Tibial nerve (tissue), 4 donors: ENCODE measurements at regions not wholly inside any gene's neighbourhood (a gene's known extent, or its start where the extent isn't known, plus 50 kb on each side); places are given as distances from the start of the nearest gene placed in this dataset.
A peak's percentile ranks its signal among the peaks of the same experiment; 100 is the strongest.

ENCODE experiments used
- DNase-seq, 2 donors: peaks; one replicate each; pipeline ENCODE4 v3.0.0-alpha.2; 2019; ENCODE audit warnings: low spot score in 2 of 2
- H3K27ac ChIP-seq, 4 donors: fragments of 200-600 bp; sonication (generic) in 3 of 4; one replicate each; pipeline ENCODE4 v1.5.1; 2017 to 2019; ENCODE audit warnings: mild to moderate bottlenecking in 1 of 4
- H3K27me3 ChIP-seq, 2 donors: fragments of 200-600 bp; sonication (generic) in 1 of 2; one replicate each; pipeline versions ENCODE4 v1.5.1 to v1.6.0; 2017 to 2019
- H3K36me3 ChIP-seq, 3 donors: fragments of 200-600 bp; sonication (generic); one replicate each; pipeline ENCODE4 v1.5.1; 2018 to 2019
- H3K4me1 ChIP-seq, 4 donors: fragments of 200-600 bp; sonication (generic) in 3 of 4; one replicate each; pipeline ENCODE4 v1.5.1; 2017 to 2019
- H3K4me3 ChIP-seq, 4 donors: fragments of 200-600 bp; sonication (generic) in 3 of 4; one replicate each; pipeline ENCODE4 v1.5.1; 2017 to 2019; ENCODE audit warnings: mild to moderate bottlenecking in 1 of 4, moderate library complexity in 1 of 4
- H3K9me3 ChIP-seq, 4 donors: fragments of 200-600 bp; sonication (generic) in 3 of 4; one replicate each; pipeline ENCODE4 v1.5.1; 2017 to 2019
- EP300 ChIP-seq, 2 donors: sonication (generic); formaldehyde crosslinking; IDR thresholded peaks; one replicate each; pipeline ENCODE4 v1.6.1; 2017; ENCODE audit warnings: antibody characterized with exemption in 2 of 2, mild to moderate bottlenecking in 1 of 2
- POLR2A ChIP-seq, 2 donors: fragments of 450-650 bp; IDR thresholded peaks; one replicate each; pipeline ENCODE4 v1.6.1; 2017; ENCODE audit warnings: antibody characterized with exemption in 2 of 2, mild to moderate bottlenecking in 2 of 2, moderate library complexity in 2 of 2
- WGBS, 2 donors: methylation state at CpG; one replicate each; pipeline ENCODE4 v1.1.5; 2018; 5-methylcytosine and 5-hydroxymethylcytosine counted together
- TF ChIP-seq, protein P1 (sequence below), 5 experiments: fragments of 200-600 bp in 3 of 5; fragments of 450-650 bp in 2 of 5; sonication (generic) in 3 of 5; IDR thresholded peaks; one replicate each; pipeline ENCODE4 v1.5.1; 2016 to 2019; ENCODE audit warnings: antibody characterized with exemption in 5 of 5, mild to moderate bottlenecking in 3 of 5, moderate library complexity in 2 of 5

- Histone ChIP-seq H3K27me3 (no peaks in the 10 kb centered on the region), H3K9me3 (no peaks in the 10 kb centered on the region), H3K4me3 (no peak overlapping the region), H3K36me3 (peaks cover 0 to 4% (median 0%) of the 10 kb centered on the region in 3 donors), H3K27ac (no peak overlapping the region), H3K4me1 (no peaks in the 10 kb centered on the region)
- no peak for DNase-seq
- TF ChIP-seq, protein P1, sequence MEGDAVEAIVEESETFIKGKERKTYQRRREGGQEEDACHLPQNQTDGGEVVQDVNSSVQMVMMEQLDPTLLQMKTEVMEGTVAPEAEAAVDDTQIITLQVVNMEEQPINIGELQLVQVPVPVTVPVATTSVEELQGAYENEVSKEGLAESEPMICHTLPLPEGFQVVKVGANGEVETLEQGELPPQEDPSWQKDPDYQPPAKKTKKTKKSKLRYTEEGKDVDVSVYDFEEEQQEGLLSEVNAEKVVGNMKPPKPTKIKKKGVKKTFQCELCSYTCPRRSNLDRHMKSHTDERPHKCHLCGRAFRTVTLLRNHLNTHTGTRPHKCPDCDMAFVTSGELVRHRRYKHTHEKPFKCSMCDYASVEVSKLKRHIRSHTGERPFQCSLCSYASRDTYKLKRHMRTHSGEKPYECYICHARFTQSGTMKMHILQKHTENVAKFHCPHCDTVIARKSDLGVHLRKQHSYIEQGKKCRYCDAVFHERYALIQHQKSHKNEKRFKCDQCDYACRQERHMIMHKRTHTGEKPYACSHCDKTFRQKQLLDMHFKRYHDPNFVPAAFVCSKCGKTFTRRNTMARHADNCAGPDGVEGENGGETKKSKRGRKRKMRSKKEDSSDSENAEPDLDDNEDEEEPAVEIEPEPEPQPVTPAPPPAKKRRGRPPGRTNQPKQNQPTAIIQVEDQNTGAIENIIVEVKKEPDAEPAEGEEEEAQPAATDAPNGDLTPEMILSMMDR (IDR thresholded peaks at IDR 0.05) = no peak
- TF ChIP-seq POLR2A (IDR thresholded peaks at IDR 0.05) (no peak), EP300 (IDR thresholded peaks at IDR 0.05) (no peak)
- WGBS, 2 donors = 92 to 95% methylated on average over 12 of the region's 12 CpGs
These were observed 90.3 kb downstream of the BLID start for GRCh38 chr11:122025757-122026156.

- Histone ChIP-seq H3K9me3 (no peaks in the 10 kb centered on the region), H3K27me3 (no peaks in the 10 kb centered on the region), H3K4me3 (no peak overlapping the region), H3K27ac (no peak overlapping the region), H3K36me3 (peaks cover 0 to 4% (median 0%) of the 10 kb centered on the region in 3 donors), H3K4me1 (peaks cover 0 to 8% (median 2%) of the 10 kb centered on the region in 4 donors)
- WGBS, 2 donors = 41 to 55% methylated on average over 3 of the region's 3 CpGs
- TF ChIP-seq POLR2A (IDR thresholded peaks at IDR 0.05) (no peak), EP300 (IDR thresholded peaks at IDR 0.05) (no peak)
- TF ChIP-seq, protein P1 (IDR thresholded peaks at IDR 0.05) = no peak
- DNase-seq = no peak
These were observed 91.7 kb downstream of the BLID start for GRCh38 chr11:122024278-122024677.

GRCh38 chr11:122023614-122024250 is 92.3 kb downstream of the BLID start:
- Histone ChIP-seq H3K9me3 (no peaks in the 10 kb centered on the region), H3K4me3 (no peak overlapping the region), H3K27ac (peak overlapping the region in 1 of 4 donors; percentile 45), H3K27me3 (no peaks in the 10 kb centered on the region), H3K4me1 (peaks cover 0 to 11% (median 2%) of the 10 kb centered on the region in 4 donors), H3K36me3 (peaks cover 0 to 4% (median 0%) of the 10 kb centered on the region in 3 donors)
- no peak for DNase-seq
- WGBS, 2 donors = 74 to 81% methylated on average over 8 of the region's 8 CpGs
- no peak for TF ChIP-seq POLR2A (IDR thresholded peaks at IDR 0.05)
- TF ChIP-seq, protein P1 (IDR thresholded peaks at IDR 0.05) = peak in 3 of 5 experiments; percentile 11 to 54 (median 23)
- peak in 1 of 2 donors; percentile 15 for TF ChIP-seq EP300 (IDR thresholded peaks at IDR 0.05)

GRCh38 chr11:122022646-122023045 is 93.4 kb downstream of the BLID start:
- Histone ChIP-seq H3K36me3 (no peaks in the 10 kb centered on the region), H3K4me3 (no peak overlapping the region), H3K27me3 (no peaks in the 10 kb centered on the region), H3K27ac (no peak overlapping the region), H3K4me1 (peaks cover 0 to 11% (median 2%) of the 10 kb centered on the region in 4 donors), H3K9me3 (no peaks in the 10 kb centered on the region)
- TF ChIP-seq EP300 (IDR thresholded peaks at IDR 0.05) (no peak), POLR2A (IDR thresholded peaks at IDR 0.05) (no peak)
- TF ChIP-seq, protein P1 (IDR thresholded peaks at IDR 0.05) = no peak
- 90 to 95% methylated on average over 6 of the region's 6 CpGs for WGBS, 2 donors
- no peak for DNase-seq

DNA sequence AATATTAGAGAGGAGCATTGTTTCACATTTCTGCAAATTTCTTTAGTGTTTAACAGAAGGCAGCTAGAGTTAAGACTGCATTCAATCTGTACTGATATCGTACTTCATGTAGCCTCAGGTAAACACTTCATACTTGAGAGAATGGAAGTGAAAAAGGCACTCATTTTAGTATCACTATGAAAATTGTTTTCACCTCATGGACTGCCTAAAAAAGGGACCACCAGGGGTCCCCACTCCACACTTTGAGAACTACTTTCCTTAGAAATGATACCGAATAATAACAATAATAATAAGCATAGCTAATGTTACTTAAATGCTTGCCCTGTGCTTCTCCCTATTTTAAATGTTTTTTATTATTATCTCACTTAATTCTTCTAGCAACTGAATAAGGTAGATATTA is 95.1 kb downstream of the BLID start:
- Histone ChIP-seq H3K9me3 (no peaks in the 10 kb centered on the region), H3K4me3 (no peak overlapping the region), H3K27me3 (no peaks in the 10 kb centered on the region), H3K27ac (peak overlapping the region in 1 of 4 donors; percentile 8), H3K4me1 (peaks cover 0 to 11% (median 2%) of the 10 kb centered on the region in 4 donors), H3K36me3 (no peaks in the 10 kb centered on the region)
- TF ChIP-seq EP300 (IDR thresholded peaks at IDR 0.05) = no peak
- TF ChIP-seq POLR2A (IDR thresholded peaks at IDR 0.05) = no peak
- TF ChIP-seq, protein P1 (IDR thresholded peaks at IDR 0.05) = peak; percentile 14 to 47 (median 40)
- DNase-seq = peak in 1 of 2 donors; percentile 54
- 32 to 35% methylated on average over 2 of the region's 2 CpGs for WGBS, 2 donors
